ENCODE measurements at regions not wholly inside any gene's neighbourhood (a gene's known extent, or its start where the extent isn't known, plus 50 kb on each side); places are given as distances from the start of the nearest gene placed in this dataset.

DNA sequence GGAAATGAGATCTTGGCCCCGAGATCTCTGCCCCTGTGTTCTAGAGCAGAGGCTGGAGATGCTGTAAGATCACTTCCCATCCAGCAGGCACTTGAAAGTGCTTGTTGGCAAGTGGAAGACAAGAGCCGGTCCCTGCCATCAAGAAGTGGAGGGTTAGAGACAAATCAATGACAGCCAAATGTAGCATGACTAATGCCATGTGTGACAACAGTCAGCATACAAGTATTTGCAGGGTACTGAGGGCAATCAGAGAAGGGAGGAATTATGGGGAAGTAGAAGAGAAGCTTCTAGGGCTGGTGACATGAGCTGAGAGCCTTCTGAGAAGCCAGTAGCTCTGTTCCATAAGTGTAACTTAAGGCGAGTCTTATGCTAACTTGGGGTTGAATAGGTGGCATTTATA is 58.6 kb downstream of the TMEM17 start:
- no peak for DNase-seq
- H3K4me3 Mint-ChIP-seq (ENCODE audit: unreplicated experiment), result no peak overlapping the region
- H3K4me1 ChIP-seq, result peaks cover 19% of the 10 kb centered on the region
- no peaks in the 10 kb centered on the region for H3K9me3 ChIP-seq
- no peaks in the 10 kb centered on the region for H3K27me3 ChIP-seq (replicated peaks; ENCODE audit: control insufficient read depth, insufficient read depth, low read length)
- H3K27ac Mint-ChIP-seq (ENCODE audit: unreplicated experiment), result no peak overlapping the region
- H3K9me3 Mint-ChIP-seq (ENCODE audit: unreplicated experiment), result no peaks in the 10 kb centered on the region
- peaks cover 9% of the 10 kb centered on the region for H3K4me1 Mint-ChIP-seq (ENCODE audit: low read depth, unreplicated experiment)
- TF ChIP-seq, protein P1, sequence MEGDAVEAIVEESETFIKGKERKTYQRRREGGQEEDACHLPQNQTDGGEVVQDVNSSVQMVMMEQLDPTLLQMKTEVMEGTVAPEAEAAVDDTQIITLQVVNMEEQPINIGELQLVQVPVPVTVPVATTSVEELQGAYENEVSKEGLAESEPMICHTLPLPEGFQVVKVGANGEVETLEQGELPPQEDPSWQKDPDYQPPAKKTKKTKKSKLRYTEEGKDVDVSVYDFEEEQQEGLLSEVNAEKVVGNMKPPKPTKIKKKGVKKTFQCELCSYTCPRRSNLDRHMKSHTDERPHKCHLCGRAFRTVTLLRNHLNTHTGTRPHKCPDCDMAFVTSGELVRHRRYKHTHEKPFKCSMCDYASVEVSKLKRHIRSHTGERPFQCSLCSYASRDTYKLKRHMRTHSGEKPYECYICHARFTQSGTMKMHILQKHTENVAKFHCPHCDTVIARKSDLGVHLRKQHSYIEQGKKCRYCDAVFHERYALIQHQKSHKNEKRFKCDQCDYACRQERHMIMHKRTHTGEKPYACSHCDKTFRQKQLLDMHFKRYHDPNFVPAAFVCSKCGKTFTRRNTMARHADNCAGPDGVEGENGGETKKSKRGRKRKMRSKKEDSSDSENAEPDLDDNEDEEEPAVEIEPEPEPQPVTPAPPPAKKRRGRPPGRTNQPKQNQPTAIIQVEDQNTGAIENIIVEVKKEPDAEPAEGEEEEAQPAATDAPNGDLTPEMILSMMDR (IDR thresholded peaks at IDR 0.05; ENCODE audit: insufficient read depth in 1 of 2, low read depth in 1 of 2, low read length in 1 of 2, severe bottlenecking in 1 of 2, unreplicated experiment in 1 of 2), result no peak
- ChIA-PET CTCF (no interaction called here), POLR2A (no interaction called here)
- H3K27me3 Mint-ChIP-seq (ENCODE audit: insufficient read depth, unreplicated experiment), result no peaks in the 10 kb centered on the region
- no TSS peak for BruUV-seq (replicated peaks)
- no peaks in the 10 kb centered on the region for H3K36me3 ChIP-seq (ENCODE audit: control insufficient read depth, insufficient read depth, low read length)
- intact Hi-C loops (cut with micrococcal nuclease; ENCODE audit: unreplicated experiment), result no loop called here
- no peak overlapping the region for H3K4me3 ChIP-seq (ENCODE audit: low read depth, low read length)
- H3K36me3 Mint-ChIP-seq (ENCODE audit: insufficient read depth, unreplicated experiment), result no peaks in the 10 kb centered on the region

DNA sequence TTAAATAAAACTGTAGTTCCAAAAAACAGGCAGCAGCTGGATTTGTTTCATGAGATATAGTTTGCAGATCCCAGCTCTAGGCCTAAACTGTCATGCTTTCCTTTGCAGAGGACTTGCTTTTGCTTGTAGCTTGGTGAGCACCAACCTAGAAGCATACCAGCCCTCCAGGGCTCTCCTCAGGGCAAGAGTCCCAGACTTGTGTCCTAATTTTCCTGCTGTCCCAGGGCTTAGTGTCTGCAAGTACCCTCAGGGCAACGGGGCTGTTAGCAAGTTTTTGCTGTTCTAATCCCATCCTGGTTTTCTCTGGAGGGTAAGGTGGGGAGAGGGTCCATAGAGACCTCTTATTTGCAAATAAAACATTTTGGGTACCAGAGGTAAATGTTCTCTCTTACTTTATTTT is 59.5 kb downstream of the TMEM17 start:
- Histone ChIP-seq H3K4me1 (peaks cover 14% of the 10 kb centered on the region; the same call in 1 of the 2 replicates), H3K9me3 (no peaks in the 10 kb centered on the region), H3K4me3 (ENCODE audit: low read depth, low read length) (no peak overlapping the region), H3K36me3 (ENCODE audit: control insufficient read depth, insufficient read depth, low read length) (no peaks in the 10 kb centered on the region), H3K27me3 (replicated peaks; ENCODE audit: control insufficient read depth, insufficient read depth, low read length) (no peaks in the 10 kb centered on the region)
- Mint-ChIP-seq H3K27ac (ENCODE audit: unreplicated experiment) (no peak overlapping the region), H3K4me1 (ENCODE audit: low read depth, unreplicated experiment) (peaks cover 9% of the 10 kb centered on the region), H3K27me3 (ENCODE audit: insufficient read depth, unreplicated experiment) (no peaks in the 10 kb centered on the region), H3K36me3 (ENCODE audit: insufficient read depth, unreplicated experiment) (no peaks in the 10 kb centered on the region), H3K9me3 (ENCODE audit: unreplicated experiment) (no peaks in the 10 kb centered on the region), H3K4me3 (ENCODE audit: unreplicated experiment) (no peak overlapping the region)
- intact Hi-C loops (cut with micrococcal nuclease; ENCODE audit: unreplicated experiment), result no loop called here
- no peak for DNase-seq
- ChIA-PET POLR2A (no interaction called here), CTCF (no interaction called here)
- TF ChIP-seq, protein P1 (IDR thresholded peaks at IDR 0.05; ENCODE audit: insufficient read depth in 1 of 2, low read depth in 1 of 2, low read length in 1 of 2, severe bottlenecking in 1 of 2, unreplicated experiment in 1 of 2), result no peak
- no TSS peak for BruUV-seq (replicated peaks)

DNA sequence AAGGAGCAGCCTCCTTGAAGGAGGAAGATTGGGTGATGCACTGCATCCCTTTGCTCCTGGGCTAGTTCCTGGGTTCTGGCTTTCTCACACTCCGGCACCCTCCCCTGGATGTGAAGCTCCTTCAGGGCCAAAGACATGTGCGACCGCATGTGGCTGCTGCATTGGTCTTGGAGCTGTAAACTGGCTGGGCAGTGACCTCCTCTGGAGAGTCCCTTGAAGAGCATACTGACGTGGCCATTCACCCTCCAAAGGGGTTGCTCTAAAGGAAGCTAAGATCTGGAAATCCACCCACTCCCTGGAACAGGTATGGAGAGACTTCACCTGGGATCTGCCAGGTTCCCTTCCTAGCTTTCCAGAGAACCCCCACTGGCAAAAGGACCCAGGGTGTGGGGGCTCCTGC is 62.1 kb downstream of the TMEM17 start:
- Mint-ChIP-seq H3K4me1 (ENCODE audit: low read depth, unreplicated experiment) (no peaks in the 10 kb centered on the region), H3K27me3 (ENCODE audit: insufficient read depth, unreplicated experiment) (no peaks in the 10 kb centered on the region), H3K4me3 (ENCODE audit: unreplicated experiment) (no peak overlapping the region), H3K27ac (ENCODE audit: unreplicated experiment) (no peak overlapping the region), H3K9me3 (ENCODE audit: unreplicated experiment) (no peaks in the 10 kb centered on the region), H3K36me3 (ENCODE audit: insufficient read depth, unreplicated experiment) (peaks cover 4% of the 10 kb centered on the region)
- Histone ChIP-seq H3K36me3 (ENCODE audit: control insufficient read depth, insufficient read depth, low read length) (no peaks in the 10 kb centered on the region), H3K9me3 (no peaks in the 10 kb centered on the region), H3K27me3 (replicated peaks; ENCODE audit: control insufficient read depth, insufficient read depth, low read length) (no peaks in the 10 kb centered on the region), H3K4me3 (ENCODE audit: low read depth, low read length) (no peak overlapping the region), H3K4me1 (no peaks in the 10 kb centered on the region)
- peak; percentile 39 to 54 for DNase-seq
- intact Hi-C loops (cut with micrococcal nuclease; ENCODE audit: unreplicated experiment), result no loop called here
- BruUV-seq (replicated peaks), result no TSS peak
- ChIA-PET CTCF (interaction anchor here (0.6 to 1.4 kb wide), 4 partner anchors 32 to 600 kb away, joined by 3 to 7 read pairs (median 4); no protein-coding TSS in a partner anchor), POLR2A (interaction anchor here (0.6 kb wide), 1 partner anchor 219 kb away, joined by 3 read pairs; no protein-coding TSS in a partner anchor)
- TF ChIP-seq, protein P1 (IDR thresholded peaks at IDR 0.05; ENCODE audit: insufficient read depth in 1 of 2, low read depth in 1 of 2, low read length in 1 of 2, severe bottlenecking in 1 of 2, unreplicated experiment in 1 of 2), result peak; percentile 11 to 17
